HUES6 (cell line): ENCODE measurements at regions not wholly inside any gene's neighbourhood (a gene's known extent, or its start where the extent isn't known, plus 50 kb on each side); places are given as distances from the start of the nearest gene placed in this dataset.
"Not testable (repeated sequence)": the region's sequence is repeated elsewhere in the genome, so short reads cannot be mapped to it uniquely, and the experiment has no call there.

Source experiments
- H3K27ac ChIP-seq: 2 replicates; pipeline ENCODE4 v1.7.0; 2013; ENCODE audit warnings: low read depth, mild to moderate bottlenecking, low read length, inconsistent platforms
- H3K27me3 ChIP-seq: 2 replicates; pipeline ENCODE4 v1.6.1; 2013; ENCODE audit warnings: low read length; ENCODE audit not compliant: control insufficient read depth, insufficient read depth
- H3K36me3 ChIP-seq: 2 replicates; pipeline ENCODE4 v1.6.1; 2013; ENCODE audit warnings: low read length; ENCODE audit not compliant: control insufficient read depth, insufficient read depth
- H3K4me1 ChIP-seq: 2 replicates; pipeline ENCODE4 v1.6.1; 2013; ENCODE audit warnings: low read length; ENCODE audit not compliant: control insufficient read depth, insufficient read depth
- H3K4me3 ChIP-seq: 2 replicates; pipeline ENCODE4 v1.5.1; 2013; ENCODE audit warnings: low read depth, low read length
- H3K9ac ChIP-seq: one replicate; pipeline ENCODE4 v1.6.1; 2013; ENCODE audit warnings: mild to moderate bottlenecking, low read length
- H3K9me3 ChIP-seq: 2 replicates; pipeline ENCODE4 v1.6.1; 2013; ENCODE audit warnings: low read depth, low read length; ENCODE audit not compliant: control insufficient read depth, insufficient read depth

- Histone ChIP-seq H3K4me3 (no peak overlapping the region), H3K27me3 (no peaks in the 10 kb centered on the region), H3K9me3 (no peaks in the 10 kb centered on the region), H3K9ac (no peak overlapping the region), H3K27ac (no peak overlapping the region), H3K4me1 (no peaks in the 10 kb centered on the region), H3K36me3 (no peaks in the 10 kb centered on the region)
Measured at GRCh38 chr11:42777776-42778175, 534.0 kb upstream of the API5 start.

DNA sequence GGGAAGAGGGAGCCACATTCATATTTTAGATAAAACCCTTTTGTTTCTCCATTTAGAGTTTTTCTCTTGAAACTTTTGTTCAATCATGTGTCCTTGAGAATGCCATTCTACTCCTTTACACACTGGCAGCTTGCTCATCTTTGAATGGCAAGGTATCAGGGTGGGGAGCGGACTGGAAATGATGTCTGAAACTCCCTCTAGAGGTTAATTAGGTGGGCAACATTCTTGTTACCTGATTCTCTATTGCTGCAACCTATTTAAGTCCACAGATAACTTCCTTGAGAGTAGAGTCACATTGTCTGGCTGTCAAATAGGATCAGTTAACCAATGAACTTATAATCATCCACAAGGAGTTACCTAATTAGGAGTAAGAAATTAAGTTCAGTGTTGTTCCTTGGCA, 533.6 kb upstream of the API5 start:
- Histone ChIP-seq H3K36me3 (no peaks in the 10 kb centered on the region), H3K27ac (no peak overlapping the region), H3K4me1 (no peaks in the 10 kb centered on the region), H3K9me3 (no peaks in the 10 kb centered on the region), H3K4me3 (no peak overlapping the region), H3K27me3 (no peaks in the 10 kb centered on the region), H3K9ac (no peak overlapping the region)

GRCh38 chr11:42779555-42779954, 532.2 kb upstream of the API5 start:
- Histone ChIP-seq H3K36me3 (no peaks in the 10 kb centered on the region), H3K27ac (no peak overlapping the region), H3K9me3 (no peaks in the 10 kb centered on the region), H3K9ac (no peak overlapping the region), H3K4me3 (no peak overlapping the region), H3K4me1 (no peaks in the 10 kb centered on the region), H3K27me3 (no peaks in the 10 kb centered on the region)

DNA sequence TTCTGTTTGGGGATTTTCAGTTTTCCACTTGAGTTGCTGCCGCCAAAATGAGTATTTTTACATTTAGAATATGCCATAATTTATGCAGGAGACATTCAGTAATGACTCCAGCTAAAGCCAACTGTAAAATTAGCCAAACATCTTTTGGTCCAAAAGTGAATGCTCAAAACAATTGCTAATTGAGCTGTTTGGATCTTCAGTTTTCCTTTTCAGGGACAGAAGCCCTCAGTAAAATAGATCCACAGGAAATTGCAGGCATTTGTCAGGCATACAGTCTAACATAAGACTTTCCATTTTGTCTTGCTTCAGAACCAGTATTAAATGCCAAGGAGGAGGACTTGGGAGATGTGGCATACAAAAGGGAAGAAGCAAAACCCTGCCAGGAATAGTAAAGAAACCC, 524.8 kb upstream of the API5 start:
- H3K4me1 ChIP-seq, result no peaks in the 10 kb centered on the region
- peaks cover 5% of the 10 kb centered on the region; the same call in 1 of the 2 replicates for H3K9me3 ChIP-seq
- no peak overlapping the region for H3K9ac ChIP-seq
- H3K27ac ChIP-seq, result no peak overlapping the region
- no peak overlapping the region for H3K4me3 ChIP-seq
- H3K36me3 ChIP-seq, result no peaks in the 10 kb centered on the region
- H3K27me3 ChIP-seq, result no peaks in the 10 kb centered on the region

DNA sequence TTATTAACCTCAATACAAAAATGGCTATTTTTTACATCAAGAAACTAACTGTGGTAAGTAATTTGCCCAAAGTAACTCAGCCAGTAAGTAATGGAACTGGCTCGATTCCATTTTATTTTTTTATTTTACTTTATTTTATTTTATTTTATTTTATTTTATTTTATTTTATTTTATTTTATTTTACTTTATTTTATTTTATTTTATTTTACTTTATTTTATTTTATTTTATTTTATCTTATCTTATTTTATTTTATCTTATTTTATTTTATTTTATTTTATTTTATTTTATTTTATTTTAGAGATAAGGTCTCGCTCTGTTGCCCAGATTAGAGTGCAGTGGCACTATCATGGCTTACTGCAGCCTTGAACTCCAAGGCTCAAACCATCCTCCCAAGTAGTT, 516.3 kb upstream of the API5 start:
- H3K27ac ChIP-seq, H3K9me3 ChIP-seq, H3K4me1 ChIP-seq, H3K9ac ChIP-seq, H3K4me3 ChIP-seq, H3K36me3 ChIP-seq, H3K27me3 ChIP-seq: not testable (repeated sequence)

GRCh38 chr11:42800041-42800440, 511.8 kb upstream of the API5 start:
- no peak overlapping the region for H3K4me3 ChIP-seq
- no peak overlapping the region for H3K9ac ChIP-seq
- H3K4me1 ChIP-seq, result 0 out of 2 replicates have a peak, but pooled peaks cover 3% of the 10 kb centered on the region
- no peak overlapping the region for H3K27ac ChIP-seq
- no peaks in the 10 kb centered on the region for H3K9me3 ChIP-seq
- no peaks in the 10 kb centered on the region for H3K27me3 ChIP-seq
- no peaks in the 10 kb centered on the region for H3K36me3 ChIP-seq

DNA sequence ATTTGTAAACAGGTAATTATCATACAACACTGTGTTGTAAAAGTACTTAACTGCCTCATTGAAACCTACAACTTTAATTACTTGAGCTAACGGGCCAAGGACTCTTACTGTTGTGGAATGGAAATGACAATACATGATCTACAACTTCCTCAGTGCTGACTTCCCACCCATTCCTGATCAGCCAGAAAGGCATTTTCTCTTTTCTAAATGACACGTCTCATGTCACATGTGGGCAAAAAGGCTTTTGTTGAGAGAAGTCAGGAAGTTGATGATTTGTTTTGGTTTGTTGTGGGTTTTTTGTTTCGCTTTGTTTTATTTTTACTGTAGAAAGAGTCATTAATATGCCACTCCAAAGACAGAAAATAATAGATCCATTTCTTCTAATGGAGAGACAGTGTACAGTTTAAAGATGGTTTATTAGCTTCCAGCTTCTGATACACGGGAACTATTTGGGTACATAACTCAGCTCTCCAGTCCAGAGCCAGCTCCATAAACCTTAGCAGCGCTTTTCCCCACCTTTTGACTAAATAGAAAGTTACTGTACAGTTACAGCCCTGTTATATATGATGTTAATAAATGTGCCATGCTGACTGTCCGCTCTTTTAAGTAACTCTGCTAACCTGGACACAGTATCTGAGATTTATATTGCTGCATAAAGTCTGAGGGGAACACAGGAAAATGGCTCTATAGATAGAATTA, 509.4 kb upstream of the API5 start:
- Histone ChIP-seq H3K27ac (no peak overlapping the region), H3K9ac (no peak overlapping the region), H3K36me3 (no peaks in the 10 kb centered on the region), H3K27me3 (no peaks in the 10 kb centered on the region), H3K4me3 (no peak overlapping the region), H3K9me3 (no peaks in the 10 kb centered on the region), H3K4me1 (0 out of 2 replicates have a peak, but pooled peaks cover 3% of the 10 kb centered on the region)

- H3K27ac ChIP-seq, result no peak overlapping the region
Measured at GRCh38 chr11:42806191-42806590, 505.6 kb upstream of the API5 start.

GRCh38 chr11:42812361-42812760, 499.4 kb upstream of the API5 start:
- H3K4me3 ChIP-seq, result no peak overlapping the region
- no peaks in the 10 kb centered on the region for H3K36me3 ChIP-seq
- no peaks in the 10 kb centered on the region for H3K27me3 ChIP-seq
- no peaks in the 10 kb centered on the region for H3K4me1 ChIP-seq
- no peak overlapping the region for H3K9ac ChIP-seq
- no peaks in the 10 kb centered on the region for H3K9me3 ChIP-seq
- no peak overlapping the region for H3K27ac ChIP-seq

More at GRCh38 chr11:42806191-42806590, 505.6 kb upstream of the API5 start:
- 0 out of 2 replicates have a peak, but pooled peaks cover 3% of the 10 kb centered on the region for H3K4me1 ChIP-seq
- H3K4me3 ChIP-seq, result no peak overlapping the region
- no peak overlapping the region for H3K9ac ChIP-seq
- H3K36me3 ChIP-seq, result no peaks in the 10 kb centered on the region
- H3K27me3 ChIP-seq, result no peaks in the 10 kb centered on the region
- H3K9me3 ChIP-seq, result no peaks in the 10 kb centered on the region

DNA sequence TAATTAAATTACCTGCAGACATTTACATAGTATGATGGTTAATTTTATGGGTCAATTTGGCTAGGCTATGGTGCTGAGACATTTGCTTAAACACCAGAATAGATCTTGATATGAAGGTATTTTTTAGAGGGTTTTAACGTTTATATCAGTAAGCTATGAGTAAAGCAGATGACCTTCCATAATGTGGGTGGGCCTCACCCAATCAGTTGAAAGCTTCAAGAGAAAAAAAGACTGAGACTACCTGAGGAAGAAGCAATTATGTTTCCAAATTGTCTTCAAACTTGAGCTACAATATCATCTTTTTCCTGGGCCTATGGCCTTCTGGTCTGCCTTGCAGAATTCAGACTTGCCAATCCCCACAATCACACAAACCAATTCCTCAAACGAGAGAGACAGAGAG, 498.8 kb upstream of the API5 start:
- H3K27ac ChIP-seq, result no peak overlapping the region
- no peaks in the 10 kb centered on the region for H3K4me1 ChIP-seq
- no peak overlapping the region for H3K4me3 ChIP-seq
- H3K9ac ChIP-seq, result no peak overlapping the region
- H3K27me3 ChIP-seq, result no peaks in the 10 kb centered on the region
- no peaks in the 10 kb centered on the region for H3K36me3 ChIP-seq
- H3K9me3 ChIP-seq, result no peaks in the 10 kb centered on the region

- H3K9me3 ChIP-seq, result no peaks in the 10 kb centered on the region
- no peak overlapping the region for H3K9ac ChIP-seq
- H3K4me1 ChIP-seq, result no peaks in the 10 kb centered on the region
- H3K27me3 ChIP-seq, result no peaks in the 10 kb centered on the region
- no peak overlapping the region for H3K4me3 ChIP-seq
- H3K36me3 ChIP-seq, result no peaks in the 10 kb centered on the region
- H3K27ac ChIP-seq, result no peak overlapping the region
Measured at GRCh38 chr11:42816471-42816870, 495.3 kb upstream of the API5 start.
